Small intestine (tissue), 7 donors: ENCODE measurements at regions not wholly inside any gene's neighbourhood (a gene's known extent, or its start where the extent isn't known, plus 50 kb on each side); places are given as distances from the start of the nearest gene placed in this dataset.
"Not testable (repeated sequence)": the region's sequence is repeated elsewhere in the genome, so short reads cannot be mapped to it uniquely, and the experiment has no call there.

Experiments
- DNase-seq, 2 donors: peaks; one replicate each; pipeline versions ENCODE4 v3.0.0 to v3.0.0-alpha.2; 2013
- FAIRE-seq: peaks from 2 replicates; lab custom pipeline; 2012; peaks lifted over from hg19 to GRCh38; lab: Jason Lieb, UNC
- H3K27ac ChIP-seq, 3 donors: one replicate each; pipeline ENCODE4 v1.5.1; 2013; ENCODE audit warnings: low read length in 2 of 3, mild to moderate bottlenecking in 2 of 3, control low read depth in 1 of 3, inconsistent platforms in 1 of 3, low read depth in 1 of 3, moderate library complexity in 1 of 3
- H3K27me3 ChIP-seq, 3 donors: one replicate each; pipeline ENCODE4 v1.6.1; 2013; ENCODE audit warnings: low read length in 3 of 3, inconsistent platforms in 1 of 3; ENCODE audit not compliant: control insufficient read depth in 3 of 3, insufficient read depth in 3 of 3
- H3K36me3 ChIP-seq, 3 donors: one replicate each; pipeline ENCODE4 v1.6.1; 2013; ENCODE audit warnings: low read length in 3 of 3, inconsistent platforms in 1 of 3, low read depth in 1 of 3, mild to moderate bottlenecking in 1 of 3, moderate library complexity in 1 of 3; ENCODE audit not compliant: control insufficient read depth in 3 of 3, insufficient read depth in 2 of 3
- H3K4me1 ChIP-seq, 3 donors: one replicate each; pipeline ENCODE4 v1.6.1; 2013; ENCODE audit warnings: low read length in 2 of 3, inconsistent platforms in 1 of 3, low read depth in 1 of 3, mild to moderate bottlenecking in 1 of 3, moderate library complexity in 1 of 3; ENCODE audit not compliant: control insufficient read depth in 3 of 3, insufficient read depth in 2 of 3
- H3K4me3 ChIP-seq, 3 donors: one replicate each; pipeline ENCODE4 v1.5.1; 2013; ENCODE audit warnings: low read length in 3 of 3, control low read depth in 1 of 3, inconsistent platforms in 1 of 3, low read depth in 1 of 3, mild to moderate bottlenecking in 1 of 3, moderate library complexity in 1 of 3
- H3K9me3 ChIP-seq, 2 donors: one replicate each; pipeline ENCODE4 v1.6.1; 2013; ENCODE audit warnings: low read depth in 1 of 2, low read length in 1 of 2; ENCODE audit not compliant: control insufficient read depth in 2 of 2, insufficient read depth in 1 of 2
- WGBS, 3 donors: extraction: QIAGEN DNeasy Blood & Tissue Kit; methylation state at CpG; one replicate each; pipeline ENCODE4 v1.1.7; 2013; 5-methylcytosine and 5-hydroxymethylcytosine counted together
- donor health status: healthy with polysubstance abuse.
- donor health status: control.
- donor health status: control.
- donor health status: Bipolar disorder and iron deficiency.
- donor health status: healthy.

GRCh38 chr3:164342206-164342605, 736.1 kb downstream of the SI start:
- H3K4me1 ChIP-seq, H3K27ac ChIP-seq, H3K4me3 ChIP-seq, H3K27me3 ChIP-seq, H3K36me3 ChIP-seq, DNase-seq, H3K9me3 ChIP-seq, FAIRE-seq: not testable (repeated sequence)
- WGBS, 3 donors: 79 to 88% (median 85%) methylated on average over 5 of the region's 5 CpGs

GRCh38 chr3:164341086-164341485, 737.2 kb downstream of the SI start:
- WGBS, 3 donors: 91 to 95% (median 93%) methylated on average over 20 of the region's 20 CpGs
- Histone ChIP-seq H3K4me1 (no peaks in the 10 kb centered on the region), H3K27me3 (no peaks in the 10 kb centered on the region), H3K4me3 (no peak overlapping the region), H3K27ac (no peak overlapping the region), H3K9me3 (no peaks in the 10 kb centered on the region), H3K36me3 (no peaks in the 10 kb centered on the region)
- FAIRE-seq (no peak), DNase-seq (no peak)

GRCh38 chr3:164340273-164340672, 738.0 kb downstream of the SI start:
- H3K4me1 ChIP-seq: no peaks in the 10 kb centered on the region
- WGBS, 3 donors: 56 to 80% (median 75%) methylated on average over 7 to 8 of the region's 8 CpGs
- no peak overlapping the region for H3K4me3 ChIP-seq
- no peak overlapping the region for H3K27ac ChIP-seq
- FAIRE-seq (no peak), DNase-seq (no peak)
- H3K9me3 ChIP-seq: no peaks in the 10 kb centered on the region
- no peaks in the 10 kb centered on the region for H3K27me3 ChIP-seq
- H3K36me3 ChIP-seq: no peaks in the 10 kb centered on the region

- Histone ChIP-seq H3K4me3 (no peak overlapping the region), H3K27ac (no peak overlapping the region), H3K27me3 (no peaks in the 10 kb centered on the region), H3K36me3 (no peaks in the 10 kb centered on the region), H3K9me3 (no peaks in the 10 kb centered on the region), H3K4me1 (peaks cover 0 to 8% (median 0%) of the 10 kb centered on the region in 3 donors)
- DNase-seq (peak in 1 of 2 donors; percentile 17), FAIRE-seq (no peak)
- 23 to 37% (median 34%) methylated on average over 10 of the region's 10 CpGs for WGBS, 3 donors
These were observed 745.2 kb downstream of the SI start for GRCh38 chr3:164332831-164333802.

DNA sequence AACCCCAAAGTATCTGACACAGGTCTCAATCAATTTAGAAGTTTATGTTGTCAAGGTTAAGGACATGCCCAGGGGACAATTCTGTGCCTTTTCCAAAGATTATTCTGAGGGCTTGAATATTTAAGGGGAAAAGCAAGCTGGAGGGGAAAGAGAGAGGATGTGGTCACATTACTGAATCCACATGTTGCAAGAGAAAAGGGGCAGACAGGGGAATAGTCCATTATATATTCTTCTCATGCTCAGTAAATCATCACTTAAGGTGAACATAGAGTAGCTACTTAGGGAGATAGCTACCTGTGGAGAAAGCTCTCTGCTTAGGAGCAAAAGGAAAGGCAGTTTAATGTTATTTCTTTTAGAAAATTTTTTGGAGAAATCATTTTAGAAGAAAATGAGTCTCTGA, 751.6 kb downstream of the SI start:
- Histone ChIP-seq H3K27me3 (no peaks in the 10 kb centered on the region), H3K4me3 (no peak overlapping the region), H3K9me3 (no peaks in the 10 kb centered on the region), H3K4me1 (no peaks in the 10 kb centered on the region), H3K36me3 (no peaks in the 10 kb centered on the region), H3K27ac (no peak overlapping the region)
- DNase-seq (no peak), FAIRE-seq (no peak)

DNA sequence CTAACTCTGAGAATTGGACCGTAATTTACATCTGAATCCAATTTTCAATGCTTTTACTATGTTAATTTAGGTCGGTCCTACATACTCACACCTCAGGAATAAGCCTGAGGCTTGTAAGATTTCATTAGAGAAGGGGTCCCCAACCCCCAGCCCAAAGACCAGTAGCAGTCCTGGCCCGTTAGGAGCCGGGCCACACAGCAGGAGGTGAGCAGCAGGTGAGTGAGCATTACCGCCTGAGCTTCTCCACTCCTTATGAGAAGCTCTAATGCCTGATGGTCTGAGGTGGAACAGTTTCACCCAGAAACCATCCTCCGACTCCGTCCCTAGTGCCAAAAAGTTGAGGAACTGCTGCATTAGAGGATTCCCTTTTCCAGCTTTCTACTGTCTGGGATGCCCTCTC, 757.3 kb downstream of the SI start:
- no peak for FAIRE-seq
- WGBS, 3 donors: 72 to 75% (median 75%) methylated on average over 7 of the region's 7 CpGs
- no peaks in the 10 kb centered on the region for H3K9me3 ChIP-seq

DNA sequence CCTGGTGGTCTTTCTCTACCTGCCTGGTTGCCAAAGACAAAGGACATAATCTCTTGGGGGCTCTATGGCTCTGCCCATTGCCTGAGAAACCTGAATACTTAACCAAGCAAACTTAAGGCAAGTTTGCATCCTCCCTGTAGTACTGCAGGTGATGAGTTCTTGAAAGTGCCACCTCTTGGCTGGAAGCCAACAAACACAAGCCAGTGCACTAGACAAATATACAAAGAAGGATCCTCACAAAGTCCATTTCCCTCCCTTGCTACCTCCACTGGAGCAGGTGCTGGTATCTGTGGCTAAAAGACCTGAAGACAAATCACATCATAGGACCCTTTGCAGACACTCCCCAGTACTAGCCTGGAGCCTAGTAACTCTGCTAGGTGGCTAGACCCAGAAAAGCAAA, 772.3 kb downstream of the SI start:
- DNase-seq (no peak), FAIRE-seq (no peak)
- Histone ChIP-seq H3K36me3 (no peaks in the 10 kb centered on the region), H3K27ac (no peak overlapping the region), H3K9me3 (peaks cover 0 to 6% of the 10 kb centered on the region in 2 donors), H3K4me1 (no peaks in the 10 kb centered on the region), H3K4me3 (no peak overlapping the region), H3K27me3 (no peaks in the 10 kb centered on the region)

More for the DNA sequence above, 757.3 kb downstream of the SI start:
- H3K4me3 ChIP-seq: no peak overlapping the region
- H3K27ac ChIP-seq: no peak overlapping the region
- no peak for DNase-seq
- H3K36me3 ChIP-seq: no peaks in the 10 kb centered on the region
- H3K4me1 ChIP-seq: no peaks in the 10 kb centered on the region
- no peaks in the 10 kb centered on the region for H3K27me3 ChIP-seq

GRCh38 chr3:164303894-164304293, 774.4 kb downstream of the SI start:
- 65 to 75% (median 70%) methylated on average over 1 of the region's 1 CpG for WGBS, 3 donors
- FAIRE-seq (no peak), DNase-seq (no peak)
- Histone ChIP-seq H3K27ac (no peak overlapping the region), H3K9me3 (no peaks in the 10 kb centered on the region), H3K36me3 (no peaks in the 10 kb centered on the region), H3K4me3 (no peak overlapping the region), H3K4me1 (no peaks in the 10 kb centered on the region), H3K27me3 (no peaks in the 10 kb centered on the region)

DNA sequence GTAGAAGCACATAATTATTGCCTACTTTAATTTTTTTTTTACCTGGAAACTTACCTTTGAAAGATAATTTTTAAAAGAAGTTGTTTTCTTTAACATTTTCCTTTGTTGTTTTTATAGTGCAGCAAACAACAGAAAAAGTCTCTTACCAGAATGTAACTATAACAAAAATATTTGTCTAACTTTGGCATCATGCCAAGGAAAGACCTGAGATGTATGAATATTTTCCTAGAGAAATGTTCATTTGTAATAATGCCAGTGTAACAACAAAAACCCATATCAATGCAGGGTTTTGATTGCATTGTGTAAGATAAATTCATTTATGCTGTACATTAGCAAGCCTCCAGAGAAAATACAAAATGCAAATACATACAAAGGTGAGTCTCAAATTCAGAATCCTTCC, 775.7 kb downstream of the SI start:
- FAIRE-seq (no peak), DNase-seq (no peak)
- Histone ChIP-seq H3K27ac (no peak overlapping the region), H3K27me3 (no peaks in the 10 kb centered on the region), H3K36me3 (no peaks in the 10 kb centered on the region), H3K4me3 (no peak overlapping the region), H3K9me3 (no peaks in the 10 kb centered on the region), H3K4me1 (no peaks in the 10 kb centered on the region)
